ENCODE measurements at regions not wholly inside any gene's neighbourhood (a gene's known extent, or its start where the extent isn't known, plus 50 kb on each side); places are given as distances from the start of the nearest gene placed in this dataset.

GRCh38 chrY:19075471-19076253 lies 302.1 kb upstream of the HSFY2 start:
- Histone ChIP-seq H3K4me1 (no peaks in the 10 kb centered on the region), H3K9me3 (no peaks in the 10 kb centered on the region), H3K27me3 (no peaks in the 10 kb centered on the region), H3K36me3 (no peaks in the 10 kb centered on the region), H3K4me3 (peak overlapping the region in 2 of 4 donors; percentile 40 to 77), H3K27ac (peak overlapping the region in 2 of 4 donors; percentile 75 to 90)
- TF ChIP-seq POLR2A (IDR thresholded peaks at IDR 0.05) (no peak), CTCF (IDR thresholded peaks at IDR 0.05) (no peak)
- peak in 1 of 3 donors; percentile 82 for DNase-seq

- Histone ChIP-seq H3K4me3 (no peak overlapping the region), H3K36me3 (no peaks in the 10 kb centered on the region), H3K9me3 (no peaks in the 10 kb centered on the region), H3K27me3 (no peaks in the 10 kb centered on the region), H3K27ac (no peak overlapping the region), H3K4me1 (no peaks in the 10 kb centered on the region)
- no peak for TF ChIP-seq POLR2A (IDR thresholded peaks at IDR 0.05)
- no peak for TF ChIP-seq CTCF (IDR thresholded peaks at IDR 0.05)
- no peak for DNase-seq
Measured at GRCh38 chrY:19067435-19067834, 293.9 kb upstream of the HSFY2 start.

DNA sequence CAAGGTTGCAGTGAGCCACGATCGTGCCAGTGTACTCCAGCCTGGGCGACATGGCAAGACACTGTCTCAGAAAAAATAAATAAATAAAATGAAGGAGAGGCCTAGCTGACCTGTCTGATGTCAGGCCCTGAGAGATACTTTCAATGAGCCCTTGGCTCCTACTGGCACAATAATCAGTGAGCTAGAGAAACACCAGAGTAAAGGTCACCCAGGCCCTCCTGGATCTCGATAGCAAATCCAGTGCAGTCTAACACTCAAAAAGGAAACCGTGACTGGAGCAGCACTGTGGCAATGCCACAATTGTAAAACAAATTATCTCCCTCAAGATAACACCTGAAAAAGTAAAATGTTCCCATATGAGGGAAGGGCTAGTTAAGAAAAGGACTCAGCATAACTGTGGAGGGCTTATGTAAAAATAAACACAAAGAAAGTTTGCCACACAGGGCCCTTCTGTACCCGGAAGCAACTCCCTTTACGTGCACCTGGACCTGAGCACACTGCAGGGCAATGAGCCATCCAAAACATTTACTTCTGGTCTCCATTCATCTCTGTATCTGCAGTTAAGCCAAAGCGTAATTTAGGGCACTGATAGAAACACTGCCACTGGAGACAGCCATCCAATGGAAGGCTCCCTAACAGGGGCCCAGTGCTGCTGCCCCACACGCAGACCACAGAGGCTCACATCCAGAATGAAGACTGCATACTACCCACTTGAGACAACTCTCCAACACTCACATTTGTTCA lies 293.1 kb upstream of the HSFY2 start:
- no peaks in the 10 kb centered on the region for H3K4me1 ChIP-seq
- TF ChIP-seq POLR2A (IDR thresholded peaks at IDR 0.05): no peak
- no peak for TF ChIP-seq CTCF (IDR thresholded peaks at IDR 0.05)
- H3K27me3 ChIP-seq: no peaks in the 10 kb centered on the region
- no peak for DNase-seq
- no peaks in the 10 kb centered on the region for H3K9me3 ChIP-seq
- no peaks in the 10 kb centered on the region for H3K36me3 ChIP-seq
- H3K4me3 ChIP-seq: no peak overlapping the region
- H3K27ac ChIP-seq: peak overlapping the region in 1 of 4 donors; percentile 35

DNA sequence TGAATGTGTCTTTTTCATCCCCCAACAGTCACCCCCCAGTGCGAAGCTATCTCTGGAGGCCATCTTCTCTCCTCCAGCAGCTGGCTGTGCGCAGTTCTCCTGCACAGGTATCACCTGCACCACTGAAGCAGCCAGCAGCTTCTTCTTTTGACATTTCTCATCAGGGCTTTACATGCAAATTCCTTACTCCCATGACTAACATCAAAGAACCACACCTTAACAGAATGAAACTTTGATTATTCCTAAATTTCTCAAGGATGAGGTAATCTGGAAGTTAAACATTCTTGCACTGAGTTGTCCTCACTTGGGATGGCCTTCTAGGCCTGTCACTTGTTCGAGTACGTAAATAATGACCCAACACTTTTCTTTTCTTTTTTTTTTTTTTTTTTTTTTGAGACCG lies 291.6 kb upstream of the HSFY2 start:
- Histone ChIP-seq H3K4me3 (no peak overlapping the region), H3K27ac (no peak overlapping the region), H3K36me3 (no peaks in the 10 kb centered on the region), H3K27me3 (no peaks in the 10 kb centered on the region), H3K9me3 (no peaks in the 10 kb centered on the region), H3K4me1 (no peaks in the 10 kb centered on the region)
- DNase-seq: no peak
- TF ChIP-seq POLR2A (IDR thresholded peaks at IDR 0.05) (no peak), CTCF (IDR thresholded peaks at IDR 0.05) (no peak)

DNA sequence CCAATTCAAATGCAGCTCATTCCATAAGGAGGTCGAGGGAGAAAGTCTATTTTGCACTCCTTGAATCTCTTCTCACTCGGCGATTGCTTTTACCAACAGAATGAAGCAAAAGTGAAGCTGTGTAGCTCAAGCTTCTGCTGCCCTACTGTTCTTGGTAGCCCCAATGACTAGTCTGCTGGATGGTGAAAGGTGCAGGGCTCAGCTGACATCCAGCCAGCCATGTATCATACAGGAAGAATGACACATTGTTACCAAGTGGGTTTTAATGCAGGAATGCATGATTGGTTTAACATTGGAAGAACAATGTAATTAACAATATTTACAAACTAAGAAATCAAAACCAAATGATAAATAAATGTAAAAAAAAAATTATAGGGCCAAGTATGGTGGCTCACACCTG lies 286.2 kb upstream of the HSFY2 start:
- no peaks in the 10 kb centered on the region for H3K4me1 ChIP-seq
- no peak for TF ChIP-seq CTCF (IDR thresholded peaks at IDR 0.05)
- TF ChIP-seq POLR2A (IDR thresholded peaks at IDR 0.05): no peak
- H3K27ac ChIP-seq: no peak overlapping the region
- H3K4me3 ChIP-seq: no peak overlapping the region
- no peaks in the 10 kb centered on the region for H3K27me3 ChIP-seq
- no peak for DNase-seq
- no peaks in the 10 kb centered on the region for H3K9me3 ChIP-seq
- no peaks in the 10 kb centered on the region for H3K36me3 ChIP-seq
